ENCODE measurements at regions not wholly inside any gene's neighbourhood (a gene's known extent, or its start where the extent isn't known, plus 50 kb on each side); places are given as distances from the start of the nearest gene placed in this dataset.
"Not testable (repeated sequence)": the region's sequence is repeated elsewhere in the genome, so short reads cannot be mapped to it uniquely, and the experiment has no call there.

- H3K4me1 Mint-ChIP-seq, result no peaks in the 10 kb centered on the region
- no peak overlapping the region for H3K4me3 Mint-ChIP-seq
- no peaks in the 10 kb centered on the region for H3K36me3 Mint-ChIP-seq
- H3K27me3 Mint-ChIP-seq (ENCODE audit: low read depth in 3 of 3), result peaks cover 0 to 3% (median 2%) of the 10 kb centered on the region in 3 donors
- DNase-seq, result no peak
- H3K9me3 Mint-ChIP-seq, result no peaks in the 10 kb centered on the region
- H3K27ac Mint-ChIP-seq, result no peak overlapping the region
These were observed 116.9 kb downstream of the USP22 start for GRCh38 chr17:20925954-20926353.

GRCh38 chr17:20926532-20926931 lies 116.3 kb downstream of the USP22 start:
- no peaks in the 10 kb centered on the region for H3K4me1 Mint-ChIP-seq

GRCh38 chr17:20927308-20927977 lies 115.4 kb downstream of the USP22 start:
- DNase-seq, result no peak
- Mint-ChIP-seq H3K27me3 (ENCODE audit: low read depth in 3 of 3) (peaks cover 0 to 5% (median 2%) of the 10 kb centered on the region in 3 donors), H3K9me3 (no peaks in the 10 kb centered on the region), H3K27ac (no peak overlapping the region), H3K4me3 (no peak overlapping the region), H3K4me1 (no peaks in the 10 kb centered on the region), H3K36me3 (no peaks in the 10 kb centered on the region)

More at GRCh38 chr17:20926532-20926931, 116.3 kb downstream of the USP22 start:
- Mint-ChIP-seq H3K27ac (no peak overlapping the region), H3K4me3 (no peak overlapping the region), H3K27me3 (ENCODE audit: low read depth in 3 of 3) (peaks cover 0 to 3% (median 2%) of the 10 kb centered on the region in 3 donors), H3K36me3 (no peaks in the 10 kb centered on the region), H3K9me3 (no peaks in the 10 kb centered on the region)
- DNase-seq, result no peak

- no peak overlapping the region for H3K4me3 Mint-ChIP-seq
- no peaks in the 10 kb centered on the region for H3K9me3 Mint-ChIP-seq
- DNase-seq, result no peak
- no peak overlapping the region for H3K27ac Mint-ChIP-seq
- H3K27me3 Mint-ChIP-seq (ENCODE audit: low read depth in 3 of 3), result peaks cover 0 to 5% (median 2%) of the 10 kb centered on the region in 3 donors
- H3K36me3 Mint-ChIP-seq, result no peaks in the 10 kb centered on the region
- H3K4me1 Mint-ChIP-seq, result no peaks in the 10 kb centered on the region
These were observed 113.5 kb downstream of the USP22 start for GRCh38 chr17:20929334-20929733.

- Mint-ChIP-seq H3K36me3 (no peaks in the 10 kb centered on the region), H3K4me1 (no peaks in the 10 kb centered on the region), H3K27me3 (ENCODE audit: low read depth in 3 of 3) (peaks cover 0 to 5% (median 2%) of the 10 kb centered on the region in 3 donors), H3K4me3 (no peak overlapping the region), H3K27ac (no peak overlapping the region), H3K9me3 (no peaks in the 10 kb centered on the region)
- no peak for DNase-seq
These were observed 112.6 kb downstream of the USP22 start for GRCh38 chr17:20930081-20930760.

- H3K27ac Mint-ChIP-seq; DNase-seq; H3K36me3 Mint-ChIP-seq; H3K4me1 Mint-ChIP-seq; H3K9me3 Mint-ChIP-seq; H3K4me3 Mint-ChIP-seq; H3K27me3 Mint-ChIP-seq (ENCODE audit: low read depth in 3 of 3): not testable (repeated sequence)
These were observed 109.8 kb downstream of the USP22 start for GRCh38 chr17:20933040-20933439.

GRCh38 chr17:20934288-20934687 lies 108.5 kb downstream of the USP22 start:
- no peak overlapping the region for H3K27ac Mint-ChIP-seq
- no peak for DNase-seq
- H3K4me3 Mint-ChIP-seq, result no peak overlapping the region
- H3K9me3 Mint-ChIP-seq, result no peaks in the 10 kb centered on the region
- H3K27me3 Mint-ChIP-seq (ENCODE audit: low read depth in 3 of 3), result peaks cover 0 to 5% (median 1%) of the 10 kb centered on the region in 3 donors
- no peaks in the 10 kb centered on the region for H3K36me3 Mint-ChIP-seq
- H3K4me1 Mint-ChIP-seq, result no peaks in the 10 kb centered on the region

GRCh38 chr17:20935740-20936139 lies 107.1 kb downstream of the USP22 start:
- H3K4me3 Mint-ChIP-seq, result no peak overlapping the region
- no peaks in the 10 kb centered on the region for H3K4me1 Mint-ChIP-seq
- no peak overlapping the region for H3K27ac Mint-ChIP-seq
- peaks cover 0 to 4% (median 1%) of the 10 kb centered on the region in 3 donors for H3K27me3 Mint-ChIP-seq (ENCODE audit: low read depth in 3 of 3)
- no peak for DNase-seq
- no peaks in the 10 kb centered on the region for H3K36me3 Mint-ChIP-seq
- no peaks in the 10 kb centered on the region for H3K9me3 Mint-ChIP-seq

- no peak for DNase-seq
- Mint-ChIP-seq H3K4me3 (no peak overlapping the region), H3K27me3 (ENCODE audit: low read depth in 3 of 3) (peaks cover 0 to 2% (median 1%) of the 10 kb centered on the region in 3 donors), H3K27ac (no peak overlapping the region), H3K4me1 (no peaks in the 10 kb centered on the region), H3K9me3 (no peaks in the 10 kb centered on the region), H3K36me3 (no peaks in the 10 kb centered on the region)
These were observed 104.6 kb downstream of the USP22 start for GRCh38 chr17:20938244-20938643.

GRCh38 chr17:20938988-20939615 lies 103.7 kb downstream of the USP22 start:
- no peaks in the 10 kb centered on the region for H3K4me1 Mint-ChIP-seq
- DNase-seq, result no peak
- H3K36me3 Mint-ChIP-seq, result no peaks in the 10 kb centered on the region
- H3K4me3 Mint-ChIP-seq, result no peak overlapping the region
- H3K27ac Mint-ChIP-seq, result no peak overlapping the region
- H3K9me3 Mint-ChIP-seq, result no peaks in the 10 kb centered on the region
- H3K27me3 Mint-ChIP-seq (ENCODE audit: low read depth in 3 of 3), result peaks cover 0 to 2% (median 1%) of the 10 kb centered on the region in 3 donors

- no peaks in the 10 kb centered on the region for H3K36me3 Mint-ChIP-seq
- no peak overlapping the region for H3K4me3 Mint-ChIP-seq
- H3K27me3 Mint-ChIP-seq (ENCODE audit: low read depth in 3 of 3), result peaks cover 2 to 6% (median 3%) of the 10 kb centered on the region in 3 donors
- DNase-seq, result no peak
- H3K27ac Mint-ChIP-seq, result no peak overlapping the region
- H3K9me3 Mint-ChIP-seq, result no peaks in the 10 kb centered on the region
- H3K4me1 Mint-ChIP-seq, result no peaks in the 10 kb centered on the region
These were observed 100.9 kb downstream of the USP22 start for GRCh38 chr17:20941872-20942271.

GRCh38 chr17:20944014-20944865 lies 98.6 kb downstream of the USP22 start:
- Mint-ChIP-seq H3K9me3 (no peaks in the 10 kb centered on the region), H3K36me3 (no peaks in the 10 kb centered on the region), H3K4me3 (no peak overlapping the region), H3K27me3 (ENCODE audit: low read depth in 3 of 3) (peaks cover 2 to 9% (median 5%) of the 10 kb centered on the region in 3 donors), H3K27ac (no peak overlapping the region), H3K4me1 (no peaks in the 10 kb centered on the region)
- DNase-seq, result no peak

GRCh38 chr17:20947708-20948107 lies 95.1 kb downstream of the USP22 start:
- H3K4me1 Mint-ChIP-seq, H3K4me3 Mint-ChIP-seq, H3K9me3 Mint-ChIP-seq, H3K27ac Mint-ChIP-seq, H3K36me3 Mint-ChIP-seq, DNase-seq: not testable (repeated sequence)
- peaks cover 2 to 17% (median 5%) of the 10 kb centered on the region in 3 donors for H3K27me3 Mint-ChIP-seq (ENCODE audit: low read depth in 3 of 3)
